KG1 (cell line): ENCODE measurements at regions not wholly inside any gene's neighbourhood (a gene's known extent, or its start where the extent isn't known, plus 50 kb on each side); places are given as distances from the start of the nearest gene placed in this dataset.

ENCODE experiments used
- DNase-seq: peaks from one replicate; lab custom pipeline; 2025; lab: John Stamatoyannopoulos, UW

- no peak for DNase-seq
Observed at GRCh38 chr1:193799371-193799770, 613.0 kb upstream of the B3GALT2 start.

- no peak for DNase-seq
Observed at GRCh38 chr1:193794239-193794638, 607.8 kb upstream of the B3GALT2 start.

DNA sequence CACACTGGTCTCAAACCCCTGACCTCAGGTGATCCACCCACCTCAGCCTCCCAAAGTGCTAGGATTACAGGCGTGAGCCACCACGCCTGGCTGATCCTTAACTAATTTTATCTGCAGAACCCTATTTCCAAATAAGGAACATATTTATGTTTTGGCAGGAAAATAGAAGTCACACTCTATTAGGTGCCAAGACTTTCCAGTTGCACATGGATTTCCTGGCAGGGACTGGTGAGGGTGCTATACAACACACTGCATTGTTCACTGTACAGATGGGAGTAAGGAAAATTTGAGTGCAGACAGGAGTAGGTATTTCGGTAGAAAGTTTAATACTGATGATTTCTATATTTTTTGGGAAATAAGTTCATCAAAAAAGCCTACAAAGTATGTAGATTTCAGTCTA is 605.3 kb upstream of the B3GALT2 start:
- DNase-seq, result no peak

DNA sequence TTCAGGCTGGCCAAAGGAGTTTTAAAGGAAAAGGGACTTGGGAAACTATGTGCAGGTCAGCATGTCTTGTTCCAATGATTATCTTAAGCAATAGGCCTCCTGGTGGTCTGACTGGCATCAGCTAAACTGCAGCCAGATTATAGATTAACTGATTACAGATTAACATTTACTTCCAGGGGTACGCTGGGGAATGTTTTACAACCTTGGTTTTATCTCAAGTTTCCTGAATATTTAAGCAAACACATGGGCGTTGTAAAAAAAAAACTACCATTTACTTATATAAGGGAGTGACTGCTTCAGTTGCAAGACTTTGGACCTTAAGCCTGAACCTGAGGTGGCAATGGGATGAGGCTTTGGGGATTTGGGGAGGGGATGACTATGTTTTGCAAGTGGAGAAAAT is 600.6 kb upstream of the B3GALT2 start:
- no peak for DNase-seq

GRCh38 chr1:193785850-193786420 is 599.5 kb upstream of the B3GALT2 start:
- DNase-seq, result no peak

GRCh38 chr1:193774536-193775323 is 588.3 kb upstream of the B3GALT2 start:
- DNase-seq, result no peak

GRCh38 chr1:193771596-193771995 is 585.2 kb upstream of the B3GALT2 start:
- DNase-seq, result no peak

- no peak for DNase-seq
Observed at GRCh38 chr1:193769651-193770050, 583.2 kb upstream of the B3GALT2 start.

GRCh38 chr1:193767886-193768285 is 581.5 kb upstream of the B3GALT2 start:
- no peak for DNase-seq

GRCh38 chr1:193766329-193766728 is 579.9 kb upstream of the B3GALT2 start:
- DNase-seq, result no peak

GRCh38 chr1:193763266-193763665 is 576.9 kb upstream of the B3GALT2 start:
- no peak for DNase-seq

DNA sequence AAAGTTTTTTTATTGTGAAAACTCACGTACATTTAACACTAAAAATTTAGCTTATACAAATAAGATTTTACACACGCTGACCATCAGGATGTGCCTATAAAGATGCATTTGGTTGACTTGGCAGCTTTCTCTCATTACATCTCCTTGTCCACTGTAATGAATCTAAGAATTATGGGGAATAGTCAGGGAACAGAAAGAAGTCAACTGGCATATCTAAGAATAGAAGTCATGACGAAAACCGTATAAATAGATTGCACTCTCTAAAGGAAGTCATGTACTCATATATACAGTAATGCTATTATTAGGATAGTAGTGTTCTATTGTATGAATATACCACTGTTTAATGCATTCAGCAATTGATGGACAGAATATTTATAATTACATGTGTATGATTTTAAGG is 575.8 kb upstream of the B3GALT2 start:
- no peak for DNase-seq

- DNase-seq, result no peak
Observed at GRCh38 chr1:193755441-193755840, 569.0 kb upstream of the B3GALT2 start.

DNA sequence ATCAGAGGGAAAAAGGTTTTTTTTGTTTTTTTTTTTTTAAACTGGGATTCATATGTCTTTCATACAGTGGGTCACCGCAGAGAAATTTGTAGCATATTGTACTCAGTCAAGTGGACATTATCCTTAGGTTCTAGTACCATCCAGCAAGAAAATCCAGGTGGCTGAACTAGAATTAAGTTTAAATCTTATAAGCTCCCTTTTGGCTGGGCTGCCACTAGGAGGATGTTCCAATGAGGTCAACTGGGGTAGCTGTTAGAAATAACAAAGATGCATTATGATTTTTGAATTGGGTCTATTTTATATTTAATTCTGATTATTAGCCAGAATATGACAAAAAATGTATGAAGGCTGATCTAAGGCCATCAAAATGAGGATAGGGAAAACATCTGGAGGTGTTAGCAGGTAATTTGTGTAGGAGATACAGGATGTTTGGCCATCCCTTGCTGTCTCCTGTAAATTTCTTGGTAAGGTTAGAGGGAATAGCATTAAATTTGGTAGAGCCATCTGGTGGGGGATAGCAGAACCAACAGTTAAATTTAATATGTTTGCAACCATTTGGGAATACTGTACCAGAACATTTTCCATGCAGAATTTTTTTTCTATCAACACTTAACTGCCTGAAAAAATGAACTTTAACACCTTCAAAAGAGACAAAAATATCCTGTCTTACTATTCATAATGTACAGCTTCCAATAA is 568.5 kb upstream of the B3GALT2 start:
- DNase-seq, result no peak

DNA sequence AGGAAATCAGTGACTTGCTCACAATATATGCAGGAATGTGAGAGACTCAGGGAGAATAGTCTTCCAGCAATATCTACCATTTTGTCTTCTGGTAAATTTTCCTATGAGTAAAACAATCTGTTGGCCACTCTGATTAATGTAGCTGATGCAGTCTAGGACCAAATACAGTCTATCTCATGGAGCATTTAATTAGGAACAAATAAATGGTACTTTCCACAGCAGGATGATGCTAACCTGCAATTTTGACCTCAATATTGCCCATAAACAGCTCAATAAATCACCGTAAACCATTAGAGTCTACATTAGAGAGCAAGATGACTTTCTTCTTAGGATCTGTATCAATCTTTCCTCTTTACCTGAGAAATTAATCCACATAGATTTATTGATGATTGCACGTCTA is 567.7 kb upstream of the B3GALT2 start:
- DNase-seq, result no peak

- no peak for DNase-seq
Observed at GRCh38 chr1:193753038-193753756, 566.8 kb upstream of the B3GALT2 start.

DNA sequence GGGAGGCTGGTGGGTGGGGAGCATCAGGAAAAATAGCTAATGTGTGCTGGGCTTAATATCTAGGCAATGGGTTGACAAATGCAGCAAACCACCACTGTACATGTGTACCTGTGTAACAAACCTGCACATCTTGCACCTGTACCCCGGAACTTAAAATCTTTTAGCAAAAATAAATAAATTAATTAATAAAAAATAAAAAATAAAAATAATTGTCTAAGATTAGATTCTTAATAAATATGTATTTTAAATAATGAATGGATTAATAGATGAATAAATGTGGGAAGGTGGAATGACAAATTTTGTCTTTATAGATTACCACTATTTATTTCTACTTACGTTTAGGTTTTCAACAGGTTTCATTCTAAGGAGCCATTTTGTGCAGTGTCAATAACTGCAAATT is 563.5 kb upstream of the B3GALT2 start:
- no peak for DNase-seq

- no peak for DNase-seq
Observed at GRCh38 chr1:193747579-193747978, 561.2 kb upstream of the B3GALT2 start.

- no peak for DNase-seq
Observed at GRCh38 chr1:193741228-193741627, 554.8 kb upstream of the B3GALT2 start.

GRCh38 chr1:193740762-193741161 is 554.3 kb upstream of the B3GALT2 start:
- no peak for DNase-seq

DNA sequence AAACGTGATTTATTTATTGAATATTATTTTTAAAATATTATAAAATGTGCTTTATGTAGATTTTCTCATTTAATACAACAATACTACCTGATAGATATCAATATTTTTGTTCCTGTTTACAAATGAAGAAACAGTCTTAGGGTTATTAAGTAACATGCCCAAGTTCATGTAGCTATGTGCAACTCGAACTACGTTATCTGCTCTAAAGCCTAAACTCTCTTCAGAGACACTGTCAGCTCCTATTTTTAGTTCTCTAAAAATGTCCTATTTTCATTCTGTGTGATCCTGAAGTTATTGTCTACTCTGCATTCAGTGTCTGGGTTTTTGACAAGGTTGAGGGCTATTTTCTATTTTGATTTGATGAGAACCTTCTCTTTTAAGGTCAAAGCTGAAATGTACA is 550.1 kb upstream of the B3GALT2 start:
- no peak for DNase-seq

DNA sequence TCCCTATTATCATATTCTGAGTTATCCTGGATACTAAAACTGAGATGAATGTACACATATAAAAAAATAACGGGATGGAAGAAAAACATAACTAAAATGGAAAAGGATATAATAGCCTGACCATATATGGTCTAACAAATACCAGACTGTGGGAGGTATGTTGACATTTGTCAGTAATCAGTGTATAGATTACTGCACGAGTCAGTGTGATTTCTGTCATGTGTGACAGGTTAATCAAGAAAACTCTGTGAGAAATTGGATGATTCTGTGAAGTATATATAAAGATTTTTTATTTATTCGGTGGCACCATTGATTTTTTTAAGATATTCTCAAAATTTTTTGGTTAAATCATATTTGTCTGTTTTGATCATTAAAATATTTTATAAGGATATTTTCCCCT is 547.3 kb upstream of the B3GALT2 start:
- no peak for DNase-seq

DNA sequence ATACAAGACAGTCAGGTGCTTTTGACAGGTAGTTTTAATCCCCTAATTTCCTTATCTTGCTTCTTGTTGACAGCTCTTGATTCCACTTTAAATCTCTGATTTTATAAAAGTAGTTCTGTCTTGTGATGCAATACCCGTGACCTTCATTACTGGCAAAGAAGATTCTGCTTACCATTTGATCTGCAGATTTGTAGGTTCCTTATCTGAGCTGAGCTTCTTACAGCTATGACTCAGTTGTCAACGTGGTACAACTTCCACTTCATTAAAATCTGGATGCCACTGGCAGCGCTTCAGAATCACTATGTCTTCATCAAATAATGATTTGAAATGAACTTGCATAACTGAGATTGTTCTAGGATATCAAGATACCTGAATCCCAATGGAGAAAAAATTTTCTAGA is 543.6 kb upstream of the B3GALT2 start:
- no peak for DNase-seq
